Mesothelial cell of epicardium (in vitro differentiated cells): ENCODE measurements at regions not wholly inside any gene's neighbourhood (a gene's known extent, or its start where the extent isn't known, plus 50 kb on each side); places are given as distances from the start of the nearest gene placed in this dataset.
"Not testable (repeated sequence)": the region's sequence is repeated elsewhere in the genome, so short reads cannot be mapped to it uniquely, and the experiment has no call there.

Source experiments
- DNase-seq, 2 experiments: peaks; one replicate each; pipeline ENCODE4 v3.0.0; 2021; ENCODE audit warnings: low spot score in 2 of 2; ENCODE audit not compliant: unreplicated experiment in 2 of 2
- H3K27ac Mint-ChIP-seq: 2 replicates; pipeline ENCODE4 v1.8.0; 2021; ENCODE audit warnings: mixed read lengths
- H3K27me3 Mint-ChIP-seq: 2 replicates; pipeline ENCODE4 v1.8.0; 2021; ENCODE audit warnings: low read depth, mixed read lengths
- H3K36me3 Mint-ChIP-seq: 2 replicates; pipeline ENCODE4 v1.8.0; 2021; ENCODE audit warnings: mixed read lengths
- H3K4me1 Mint-ChIP-seq: 2 replicates; pipeline ENCODE4 v1.8.0; 2021; ENCODE audit warnings: mixed read lengths
- H3K4me3 Mint-ChIP-seq: 2 replicates; pipeline ENCODE4 v1.8.0; 2021; ENCODE audit warnings: mild to moderate bottlenecking, moderate library complexity, mixed read lengths
- H3K9me3 Mint-ChIP-seq: 2 replicates; pipeline ENCODE4 v1.8.0; 2021; ENCODE audit warnings: mixed read lengths
- TF ChIP-seq, protein P1 (sequence below): fragments of 200-600 bp; sonication (generic); IDR thresholded peaks from one replicate; pipeline ENCODE4 v1.5.0; 2021; ENCODE audit warnings: antibody characterized with exemption; ENCODE audit not compliant: unreplicated experiment

DNA sequence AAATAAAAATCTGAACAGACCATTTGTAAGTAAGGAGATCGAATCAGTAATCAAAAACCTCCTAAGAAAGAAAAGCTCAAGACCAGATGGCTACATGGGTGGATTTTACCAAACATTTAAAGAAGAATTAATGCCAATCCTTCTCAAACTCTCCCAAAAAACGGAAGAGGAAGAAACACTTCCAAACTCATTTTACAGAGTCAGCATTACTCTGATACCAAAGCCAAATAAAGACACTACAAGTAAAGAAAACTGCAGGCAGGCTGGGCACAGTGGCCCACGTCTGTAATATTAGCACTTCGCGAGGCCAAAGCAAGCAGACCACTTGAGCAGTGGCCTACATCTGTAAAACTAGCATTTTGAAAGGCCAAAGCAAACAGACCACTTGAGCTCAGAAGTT is 159.8 kb downstream of the DPY19L2 start:
- no peaks in the 10 kb centered on the region for H3K36me3 Mint-ChIP-seq
- H3K4me1 Mint-ChIP-seq: no peaks in the 10 kb centered on the region
- no peak overlapping the region for H3K27ac Mint-ChIP-seq
- peaks cover 3% of the 10 kb centered on the region for H3K27me3 Mint-ChIP-seq
- TF ChIP-seq, protein P1, sequence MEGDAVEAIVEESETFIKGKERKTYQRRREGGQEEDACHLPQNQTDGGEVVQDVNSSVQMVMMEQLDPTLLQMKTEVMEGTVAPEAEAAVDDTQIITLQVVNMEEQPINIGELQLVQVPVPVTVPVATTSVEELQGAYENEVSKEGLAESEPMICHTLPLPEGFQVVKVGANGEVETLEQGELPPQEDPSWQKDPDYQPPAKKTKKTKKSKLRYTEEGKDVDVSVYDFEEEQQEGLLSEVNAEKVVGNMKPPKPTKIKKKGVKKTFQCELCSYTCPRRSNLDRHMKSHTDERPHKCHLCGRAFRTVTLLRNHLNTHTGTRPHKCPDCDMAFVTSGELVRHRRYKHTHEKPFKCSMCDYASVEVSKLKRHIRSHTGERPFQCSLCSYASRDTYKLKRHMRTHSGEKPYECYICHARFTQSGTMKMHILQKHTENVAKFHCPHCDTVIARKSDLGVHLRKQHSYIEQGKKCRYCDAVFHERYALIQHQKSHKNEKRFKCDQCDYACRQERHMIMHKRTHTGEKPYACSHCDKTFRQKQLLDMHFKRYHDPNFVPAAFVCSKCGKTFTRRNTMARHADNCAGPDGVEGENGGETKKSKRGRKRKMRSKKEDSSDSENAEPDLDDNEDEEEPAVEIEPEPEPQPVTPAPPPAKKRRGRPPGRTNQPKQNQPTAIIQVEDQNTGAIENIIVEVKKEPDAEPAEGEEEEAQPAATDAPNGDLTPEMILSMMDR: no peak
- DNase-seq: no peak
- peaks cover 33% of the 10 kb centered on the region for H3K9me3 Mint-ChIP-seq
- no peak overlapping the region for H3K4me3 Mint-ChIP-seq

DNA sequence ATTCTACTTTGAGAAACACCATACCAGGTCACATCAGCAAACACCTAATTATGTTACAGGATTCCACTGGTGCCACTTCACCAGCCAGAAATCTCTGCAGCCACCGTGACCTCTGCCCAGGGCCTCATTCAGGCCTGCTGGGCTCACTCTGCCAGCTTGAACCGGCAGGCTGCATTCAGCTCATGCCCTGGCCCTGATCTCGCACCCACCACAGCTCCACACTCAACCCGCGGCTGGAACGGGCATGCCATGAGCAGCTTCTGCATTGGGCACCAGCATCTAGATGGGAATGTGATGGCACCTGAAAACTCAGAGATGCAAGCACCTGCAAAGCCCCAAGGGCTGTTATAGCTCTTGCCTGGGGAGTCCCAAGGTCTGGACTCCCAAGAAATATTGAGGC is 168.7 kb downstream of the DPY19L2 start:
- Mint-ChIP-seq H3K9me3 (peaks cover 6% of the 10 kb centered on the region), H3K27me3 (peaks cover 15% of the 10 kb centered on the region), H3K27ac (no peak overlapping the region), H3K4me1 (no peaks in the 10 kb centered on the region), H3K36me3 (no peaks in the 10 kb centered on the region), H3K4me3 (no peak overlapping the region)
- no peak for DNase-seq
- TF ChIP-seq, protein P1: no peak

DNA sequence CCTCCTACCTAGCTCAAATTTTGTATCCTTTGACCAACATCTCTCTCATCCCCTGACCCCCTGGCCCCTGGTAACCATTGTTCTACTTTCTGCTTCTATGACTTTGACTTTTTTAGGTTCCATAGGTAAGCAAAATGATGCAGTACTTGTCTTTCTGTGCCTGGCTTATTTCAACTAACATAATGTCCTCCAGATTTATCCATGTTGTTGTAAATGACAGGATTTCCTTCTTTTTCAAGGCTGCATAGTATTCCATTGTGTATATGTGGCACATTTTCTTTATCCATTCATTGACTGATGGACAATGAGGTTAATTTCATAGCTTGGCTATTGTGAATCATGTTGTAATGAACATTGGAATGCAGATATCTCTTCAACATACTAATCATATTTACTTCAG is 170.1 kb downstream of the DPY19L2 start:
- Mint-ChIP-seq H3K4me1 (no peaks in the 10 kb centered on the region), H3K27me3 (peaks cover 9% of the 10 kb centered on the region), H3K9me3 (peaks cover 6% of the 10 kb centered on the region), H3K4me3 (no peak overlapping the region), H3K36me3 (no peaks in the 10 kb centered on the region), H3K27ac (no peak overlapping the region)
- TF ChIP-seq, protein P1: no peak
- no peak for DNase-seq

DNA sequence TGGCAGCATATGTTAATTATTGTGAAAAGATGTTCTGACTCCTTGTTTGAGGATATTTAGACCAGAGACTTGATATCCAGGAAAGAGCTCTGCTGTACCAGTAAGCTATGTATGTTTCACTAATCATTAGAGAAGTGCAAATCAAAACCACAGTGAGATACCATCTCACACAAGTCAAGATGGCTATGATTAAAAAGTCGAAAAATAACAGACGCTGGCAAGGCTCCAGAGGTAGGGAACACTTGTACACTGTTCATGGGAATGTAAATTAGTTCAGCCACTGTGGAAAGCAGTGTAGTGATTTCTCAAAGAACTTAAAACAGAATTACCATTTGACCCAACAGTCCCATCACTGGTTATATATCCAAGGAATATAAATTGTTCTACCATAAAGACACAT is 171.6 kb downstream of the DPY19L2 start:
- TF ChIP-seq, protein P1: no peak
- H3K27me3 Mint-ChIP-seq: peaks cover 7% of the 10 kb centered on the region
- H3K4me3 Mint-ChIP-seq: no peak overlapping the region
- no peak for DNase-seq
- no peak overlapping the region for H3K27ac Mint-ChIP-seq
- no peaks in the 10 kb centered on the region for H3K36me3 Mint-ChIP-seq
- H3K4me1 Mint-ChIP-seq: no peaks in the 10 kb centered on the region
- peaks cover 13% of the 10 kb centered on the region for H3K9me3 Mint-ChIP-seq

DNA sequence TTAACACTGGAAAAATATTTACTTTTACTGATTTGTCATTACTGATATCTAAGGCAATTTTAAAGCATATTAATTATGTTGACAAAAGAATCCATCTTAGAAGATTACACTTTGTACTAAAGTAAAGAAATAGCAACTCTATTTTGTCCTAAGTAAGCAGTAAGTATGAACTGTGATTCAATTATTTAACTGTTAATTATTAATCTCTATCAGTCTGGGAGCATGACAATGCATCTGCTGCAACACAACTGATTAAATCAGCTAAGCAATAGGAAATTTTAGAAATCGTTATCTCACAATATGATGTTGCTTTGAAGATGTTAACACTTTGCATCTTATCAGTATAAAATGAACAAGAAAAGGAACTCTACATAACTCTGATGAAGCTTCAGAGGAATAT is 172.3 kb downstream of the DPY19L2 start:
- peaks cover 19% of the 10 kb centered on the region for H3K9me3 Mint-ChIP-seq
- DNase-seq: no peak
- H3K36me3 Mint-ChIP-seq: no peaks in the 10 kb centered on the region
- H3K4me1 Mint-ChIP-seq: no peaks in the 10 kb centered on the region
- peaks cover 5% of the 10 kb centered on the region for H3K27me3 Mint-ChIP-seq
- TF ChIP-seq, protein P1: no peak
- no peak overlapping the region for H3K4me3 Mint-ChIP-seq
- H3K27ac Mint-ChIP-seq: no peak overlapping the region

DNA sequence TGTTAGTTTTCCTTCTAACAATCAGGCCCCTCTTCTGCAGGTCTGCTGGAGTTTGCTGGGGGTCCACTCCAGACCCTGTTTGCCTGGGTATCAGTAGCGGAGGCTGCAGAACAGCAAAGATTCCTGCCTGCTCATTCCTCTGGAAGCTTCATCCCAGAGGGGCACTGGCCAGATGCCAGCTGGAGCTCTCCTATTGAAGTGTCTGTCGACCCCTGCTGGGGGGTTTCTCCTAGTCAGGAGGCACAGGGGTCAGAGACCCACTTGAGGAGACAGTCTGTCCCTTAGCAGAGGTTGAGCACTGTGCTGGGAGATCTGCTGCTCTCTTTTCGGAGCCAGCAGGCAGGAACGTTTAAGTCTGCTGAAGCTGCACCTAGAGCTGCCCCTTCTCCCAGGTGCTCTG is 174.9 kb downstream of the DPY19L2 start:
- H3K9me3 Mint-ChIP-seq: peaks cover 30% of the 10 kb centered on the region
- not testable (repeated sequence) for H3K4me3 Mint-ChIP-seq, H3K27ac Mint-ChIP-seq, H3K36me3 Mint-ChIP-seq, H3K27me3 Mint-ChIP-seq, DNase-seq, H3K4me1 Mint-ChIP-seq
